Fibroblast of the aortic adventitia (primary cell): ENCODE measurements at regions not wholly inside any gene's neighbourhood (a gene's known extent, or its start where the extent isn't known, plus 50 kb on each side); places are given as distances from the start of the nearest gene placed in this dataset.

Experiments used
- DNase-seq: peaks from one replicate; pipeline ENCODE4 v3.0.0-alpha.2; 2010; ENCODE audit warnings: low read depth
- H3K4me3 ChIP-seq: 2 replicates; pipeline ENCODE4 v1.5.1; 2011; ENCODE audit warnings: low read depth, mild to moderate bottlenecking, control low read depth, low read length, moderate library complexity
- CTCF ChIP-seq: IDR thresholded peaks from 2 replicates; pipeline ENCODE4 v1.5.1; 2011; ENCODE audit warnings: mild to moderate bottlenecking, low read length, control low read depth, inconsistent platforms; ENCODE audit not compliant: insufficient read depth

DNA sequence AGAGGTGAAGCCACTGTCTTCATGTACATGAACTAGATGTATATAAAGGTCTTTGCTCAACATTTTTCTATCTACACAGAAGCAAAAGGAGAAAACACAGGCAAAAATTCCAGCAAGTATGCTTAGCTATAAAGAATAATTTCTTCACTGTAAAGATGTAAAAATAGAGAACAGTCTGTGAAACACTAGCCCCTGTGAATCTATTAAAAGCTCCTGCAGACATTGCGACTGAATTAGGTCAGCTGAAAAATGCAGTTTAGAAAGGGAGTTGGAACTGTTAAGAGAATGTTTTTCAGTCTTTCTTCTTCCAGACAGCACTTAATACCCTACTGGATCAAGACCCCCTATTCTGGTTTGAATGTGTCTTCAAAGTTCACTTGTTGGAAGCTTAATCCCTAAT, 291.5 kb downstream of the KBTBD8 start:
- no peak for TF ChIP-seq CTCF
- DNase-seq = no peak
- H3K4me3 ChIP-seq = no peak overlapping the region

GRCh38 chr3:67290438-67290837, 292.3 kb downstream of the KBTBD8 start:
- no peak for DNase-seq
- no peak for TF ChIP-seq CTCF
- no peak overlapping the region for H3K4me3 ChIP-seq

DNA sequence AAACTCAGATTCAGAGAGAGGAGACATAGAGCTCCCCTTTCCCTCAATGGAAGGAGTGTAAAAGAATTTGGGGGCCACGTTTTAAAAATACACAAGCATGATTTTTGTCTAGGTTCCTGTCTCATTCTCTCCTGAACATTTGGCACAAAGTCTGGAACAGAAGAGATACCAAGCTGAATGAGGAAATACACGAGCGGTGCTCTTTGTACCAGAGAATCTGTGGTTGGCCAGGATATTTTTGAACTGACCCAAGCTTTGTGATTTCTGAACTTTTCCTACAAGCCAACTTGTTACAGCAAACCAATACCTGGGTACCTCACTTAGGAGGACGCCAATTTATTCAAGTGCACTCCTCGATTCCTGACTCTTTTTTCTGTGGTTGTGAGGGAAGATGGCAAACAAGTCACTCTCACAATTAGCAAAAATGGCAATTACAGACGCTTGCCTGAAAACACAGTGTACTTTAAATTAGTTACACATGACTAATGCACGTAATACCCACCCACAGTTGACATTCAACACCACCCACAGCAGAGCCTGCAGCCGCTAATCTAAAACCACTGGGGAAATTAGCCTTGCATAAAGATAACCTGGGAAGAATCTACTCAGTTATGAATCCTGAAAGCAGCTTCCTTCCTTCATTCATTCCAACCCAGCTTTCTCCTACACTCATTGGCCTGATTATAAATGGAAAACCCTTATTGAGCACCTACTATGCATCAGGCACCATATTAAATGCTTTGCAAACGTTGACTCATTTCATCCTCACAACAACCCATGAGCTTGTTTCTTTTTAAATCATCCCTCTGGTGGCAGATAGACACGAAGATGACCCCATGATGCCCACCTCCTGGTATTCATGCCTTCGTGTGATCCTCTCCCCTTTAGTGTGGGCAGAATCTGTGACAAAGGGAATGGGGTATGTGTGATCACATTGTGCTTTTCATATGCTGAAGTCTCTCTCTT, 293.5 kb downstream of the KBTBD8 start:
- no peak for DNase-seq
- no peak for TF ChIP-seq CTCF
- H3K4me3 ChIP-seq = no peak overlapping the region

- DNase-seq = peak; percentile 4
- no peak for TF ChIP-seq CTCF
- H3K4me3 ChIP-seq = no peak overlapping the region
These were observed 294.4 kb downstream of the KBTBD8 start for GRCh38 chr3:67292356-67293121.

- no peak overlapping the region for H3K4me3 ChIP-seq
- no peak for TF ChIP-seq CTCF
- DNase-seq = no peak
These were observed 296.2 kb downstream of the KBTBD8 start for GRCh38 chr3:67294341-67294740.

- no peak for TF ChIP-seq CTCF
- H3K4me3 ChIP-seq = no peak overlapping the region
- DNase-seq = no peak
These were observed 298.2 kb downstream of the KBTBD8 start for GRCh38 chr3:67296039-67296892.
